ENCODE measurements at regions not wholly inside any gene's neighbourhood (a gene's known extent, or its start where the extent isn't known, plus 50 kb on each side); places are given as distances from the start of the nearest gene placed in this dataset.

GRCh38 chr11:128407962-128408361 lies 179.4 kb downstream of the ETS1 start:
- DNase-seq = no peak

GRCh38 chr11:128405714-128406662 lies 181.4 kb downstream of the ETS1 start:
- no peak for DNase-seq

- no peak for DNase-seq
These were observed 182.2 kb downstream of the ETS1 start for GRCh38 chr11:128405112-128405511.

DNA sequence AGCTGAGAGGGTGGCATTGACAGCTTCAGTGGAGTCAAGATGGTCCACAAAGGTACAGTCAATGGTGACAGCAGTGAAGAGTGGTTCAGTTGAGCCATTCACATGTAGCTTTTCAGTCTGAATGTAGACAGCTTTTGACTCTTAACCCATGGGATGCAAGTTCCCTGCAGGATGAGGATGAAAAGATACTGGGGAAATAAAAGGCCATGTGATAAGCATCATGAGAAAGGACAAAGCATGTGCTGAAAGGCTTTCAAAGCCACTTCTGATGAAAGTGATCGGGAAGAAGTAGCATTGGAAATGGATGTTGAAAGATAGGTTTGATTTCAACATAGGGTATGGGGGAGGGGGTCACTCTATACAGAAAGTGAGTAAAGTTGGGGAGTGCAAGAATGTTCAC lies 182.9 kb downstream of the ETS1 start:
- no peak for DNase-seq

DNA sequence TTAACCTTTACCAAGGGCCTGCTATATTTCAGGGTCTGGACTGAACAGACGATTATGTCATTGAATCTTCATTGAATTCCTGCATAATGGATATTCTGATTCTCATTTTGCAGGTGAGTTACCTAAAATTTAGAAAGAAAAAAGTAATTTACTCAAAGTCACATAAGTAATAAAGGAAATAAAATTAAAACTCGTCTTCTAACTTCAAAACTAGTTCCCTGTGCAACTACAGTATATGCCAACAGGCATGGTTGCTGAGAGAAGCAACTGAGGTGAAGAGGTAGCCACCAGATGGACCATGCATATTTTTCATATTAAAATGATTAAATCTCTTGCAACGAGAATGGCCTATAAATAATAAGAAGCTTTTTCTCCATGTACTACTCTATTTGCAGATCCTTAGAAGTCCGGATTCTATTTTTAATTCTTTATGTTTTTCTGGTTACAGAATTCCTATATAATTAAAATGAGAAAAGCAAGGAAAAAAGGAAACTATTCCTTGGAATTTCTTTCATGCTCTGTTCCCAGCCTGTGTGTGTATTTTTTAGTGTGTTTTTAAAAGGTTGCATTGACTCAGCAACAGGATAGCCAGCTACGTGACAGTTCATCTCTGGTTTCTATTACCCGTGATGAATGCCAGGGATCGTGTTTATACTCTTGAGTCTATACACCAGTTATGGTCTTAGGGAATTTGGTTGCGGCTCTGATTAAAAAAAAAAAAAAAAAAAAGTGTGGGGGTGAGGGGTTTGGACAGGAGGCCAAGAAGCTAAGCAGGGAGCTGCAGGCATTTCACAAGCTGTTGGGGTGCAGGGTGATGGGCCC lies 186.8 kb downstream of the ETS1 start:
- DNase-seq = no peak

DNA sequence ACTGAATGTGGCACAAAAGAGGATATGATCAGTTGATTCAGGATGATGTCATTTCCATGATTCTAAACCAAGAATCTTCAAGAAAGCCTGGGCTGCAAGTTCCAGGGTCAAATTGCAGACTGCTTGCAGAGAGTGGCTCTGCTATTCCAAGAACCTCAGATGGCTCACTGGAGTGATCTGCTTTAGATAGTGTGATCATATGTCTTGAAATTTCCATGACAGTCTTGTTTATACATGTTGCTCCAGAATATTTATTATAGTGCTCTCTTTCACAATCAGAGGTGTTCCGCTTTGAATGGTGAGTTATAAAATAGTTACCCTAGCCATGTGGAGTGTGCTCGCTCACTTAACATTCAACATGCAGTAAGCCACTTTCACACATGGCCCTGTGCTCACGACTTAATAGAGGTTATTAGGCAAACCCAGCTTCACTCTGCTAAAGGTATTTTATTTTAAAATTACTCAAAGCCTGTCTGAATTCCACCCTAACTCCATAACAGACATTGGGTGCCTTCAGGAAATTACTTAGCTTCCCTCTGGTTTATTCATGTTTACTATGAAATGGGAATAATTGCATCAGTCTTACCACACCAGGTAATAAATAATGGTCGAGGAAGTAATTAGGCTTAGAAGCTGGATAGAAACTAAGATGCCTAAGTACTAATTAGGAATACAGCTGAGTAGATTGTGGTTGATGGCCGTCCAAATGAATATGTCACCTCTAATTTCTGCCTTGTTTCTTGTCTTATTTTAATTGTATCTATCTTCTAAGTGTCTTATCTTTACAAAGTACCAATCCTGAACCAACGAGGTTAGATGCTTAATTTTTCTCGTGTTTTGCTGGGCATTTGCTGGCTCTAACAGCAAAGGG lies 187.9 kb downstream of the ETS1 start:
- no peak for DNase-seq

DNA sequence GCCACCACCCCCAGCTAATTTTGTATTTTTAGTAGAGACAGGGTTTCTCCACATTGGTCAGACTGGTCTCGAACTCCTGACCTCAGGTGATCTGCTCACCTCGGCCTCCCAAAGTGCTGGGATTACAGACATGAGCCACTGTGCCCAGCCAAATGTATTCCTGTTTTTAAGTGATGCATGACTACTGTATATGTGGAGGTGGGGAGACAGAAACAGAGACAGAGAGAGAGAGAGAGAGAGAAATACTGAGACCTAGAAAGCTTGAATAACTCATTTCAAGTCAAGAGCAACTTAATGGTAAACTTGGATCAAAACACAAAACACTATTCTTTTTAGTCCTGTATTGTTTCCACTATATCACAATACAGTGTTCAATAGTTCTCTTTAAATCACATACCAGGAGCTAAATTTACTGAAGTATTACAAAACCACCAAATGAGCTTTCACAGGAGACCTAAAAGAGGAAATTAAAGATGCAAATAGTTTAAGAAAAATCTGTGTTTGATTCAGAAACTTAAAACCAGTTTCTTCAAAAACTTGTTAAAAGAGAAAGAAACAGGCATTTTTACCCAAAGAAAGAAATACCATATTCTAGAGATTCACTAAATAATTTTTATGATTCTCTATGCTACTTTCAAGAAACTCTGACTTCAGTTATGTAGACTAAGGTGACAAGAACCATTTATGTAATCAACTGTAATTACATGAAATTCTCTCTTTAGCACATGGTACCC lies 188.7 kb downstream of the ETS1 start:
- no peak for DNase-seq

DNA sequence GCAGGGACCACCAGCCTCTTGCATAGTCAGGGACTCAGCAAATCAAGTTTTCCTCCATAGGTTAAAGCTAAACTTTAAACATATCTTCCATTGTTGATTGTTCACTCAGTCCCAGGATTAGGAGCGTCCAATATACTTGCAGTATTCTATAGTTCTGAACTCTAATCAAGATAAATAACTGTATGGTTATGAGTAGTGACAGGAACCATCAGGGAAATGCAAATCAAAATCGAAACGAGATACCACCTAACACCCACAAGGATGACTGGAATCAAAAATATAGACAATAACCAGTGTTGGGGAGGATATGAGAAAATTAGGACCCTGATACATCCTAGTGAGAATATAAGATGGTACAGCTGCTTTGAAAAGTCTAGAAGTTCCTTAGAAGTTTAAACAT lies 190.0 kb downstream of the ETS1 start:
- DNase-seq = no peak

- no peak for DNase-seq
These were observed 192.8 kb downstream of the ETS1 start for GRCh38 chr11:128394431-128395089.

- DNase-seq = no peak
These were observed 195.1 kb downstream of the ETS1 start for GRCh38 chr11:128392259-128392658.

DNA sequence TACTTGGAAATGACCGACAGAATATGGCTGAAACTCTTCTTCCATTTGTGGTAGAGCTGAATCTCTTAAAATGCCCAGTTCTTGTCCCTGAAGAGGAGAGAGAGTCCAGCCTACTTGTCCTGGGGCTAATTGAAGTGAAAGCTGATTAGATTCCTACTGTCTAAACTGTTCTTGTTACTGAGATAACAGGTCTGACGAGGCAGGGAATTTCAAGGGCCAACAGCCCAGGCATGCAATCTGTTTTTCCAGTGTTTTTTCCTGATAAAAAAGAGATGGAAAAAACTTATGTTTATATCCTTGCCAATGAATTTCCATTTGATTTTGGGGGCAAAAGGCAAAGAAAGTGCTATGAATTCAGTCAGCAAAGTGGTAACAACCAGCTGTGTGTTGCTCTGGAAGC lies 195.5 kb downstream of the ETS1 start:
- DNase-seq = no peak

- no peak for DNase-seq
These were observed 197.1 kb downstream of the ETS1 start for GRCh38 chr11:128390246-128390645.

- DNase-seq = no peak
These were observed 197.8 kb downstream of the ETS1 start for GRCh38 chr11:128389461-128389976.

DNA sequence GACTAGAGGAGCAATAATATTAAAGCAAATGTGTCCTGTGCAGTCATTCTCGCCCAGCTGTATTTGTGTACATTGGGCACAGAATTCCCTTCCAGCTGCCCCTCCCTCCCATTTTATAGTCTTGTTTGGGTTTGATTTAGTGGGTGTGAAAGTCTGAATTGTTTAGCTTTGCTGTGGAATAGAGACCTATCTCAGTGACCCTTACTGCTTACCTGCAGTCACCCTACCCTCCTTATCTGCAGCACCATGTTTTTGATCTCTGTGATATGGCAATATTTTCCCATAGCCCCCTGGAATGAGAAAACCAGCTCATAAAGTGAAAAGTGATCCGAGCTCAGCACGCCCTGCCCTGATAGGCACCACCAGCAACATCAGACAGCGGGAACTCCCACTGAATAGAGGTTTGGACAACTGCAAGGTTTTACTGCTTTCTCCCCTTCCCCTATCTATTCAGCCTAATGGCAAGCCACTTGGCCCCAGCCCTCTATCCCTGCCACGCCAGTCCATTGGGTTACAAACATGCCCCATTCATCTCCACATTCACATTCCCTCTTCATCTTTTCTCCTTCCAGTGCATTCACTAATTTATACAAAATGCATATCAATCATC lies 199.0 kb downstream of the ETS1 start:
- no peak for DNase-seq

GRCh38 chr11:128379587-128380580 lies 207.5 kb downstream of the ETS1 start:
- peak; percentile 46 for DNase-seq

- peak; percentile 15 for DNase-seq
These were observed 211.4 kb downstream of the ETS1 start for GRCh38 chr11:128375961-128376360.

DNA sequence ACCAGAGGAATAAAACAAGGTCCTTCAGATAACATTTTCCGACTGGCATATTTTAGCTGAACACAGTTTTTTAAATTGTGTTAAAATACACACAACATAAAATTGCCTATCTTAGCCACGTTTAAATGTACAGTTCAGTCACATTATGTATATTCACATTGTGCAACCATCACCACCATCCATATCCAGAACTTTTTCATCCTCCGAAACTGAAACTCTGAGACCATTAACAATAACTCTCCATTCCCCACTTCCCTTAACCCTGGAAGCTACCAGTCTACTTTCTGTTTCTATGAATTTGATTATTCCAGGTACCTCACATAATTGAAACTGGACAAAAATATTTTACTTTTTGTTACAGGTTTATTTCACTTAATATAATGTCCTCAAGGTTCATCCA lies 213.3 kb downstream of the ETS1 start:
- DNase-seq = no peak

DNA sequence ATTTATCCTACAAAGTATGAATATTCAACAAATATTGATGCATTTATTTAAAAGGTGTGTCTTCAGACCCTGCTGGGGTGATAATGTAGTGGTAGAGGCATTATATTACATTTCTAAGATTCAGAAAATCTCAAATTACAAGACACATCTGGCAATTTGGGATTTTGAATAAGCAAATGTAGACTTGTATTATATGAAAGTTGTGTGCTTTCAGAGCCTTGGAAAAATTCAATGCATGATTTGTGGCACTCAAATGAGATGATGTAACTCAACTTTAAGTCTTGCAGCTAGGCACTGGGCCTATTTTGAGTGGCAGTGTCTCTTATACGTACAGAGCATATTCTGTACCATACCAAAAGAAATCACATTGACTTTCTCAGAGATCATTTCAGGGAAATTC lies 214.4 kb downstream of the ETS1 start:
- no peak for DNase-seq

GRCh38 chr11:128367573-128367972 lies 219.8 kb downstream of the ETS1 start:
- DNase-seq = peak; percentile 61

- no peak for DNase-seq
These were observed 222.3 kb downstream of the ETS1 start for GRCh38 chr11:128365044-128365443.

All from central memory CD4-positive, alpha-beta T cell (primary cell).